GM13977 (cell line): ENCODE measurements at regions not wholly inside any gene's neighbourhood (a gene's known extent, or its start where the extent isn't known, plus 50 kb on each side); places are given as distances from the start of the nearest gene placed in this dataset.

ENCODE experiments used
- DNase-seq: peaks from one replicate; pipeline ENCODE4 v3.0.0; 2012; ENCODE audit warnings: low spot score
- CTCF ChIP-seq: IDR thresholded peaks from 2 replicates; pipeline ENCODE4 v1.5.1; 2012; ENCODE audit warnings: mild to moderate bottlenecking, control low read depth; ENCODE audit not compliant: insufficient read depth; ENCODE audit errors: extremely low read depth, missing control alignments
- in situ Hi-C: fragments of 300-500 bp; cut with MboI; formaldehyde crosslinking; loops from one replicate; pipeline ENCODE4 v1.12.0; 2022; ENCODE audit warnings: low sequenced_read_pairs, low pct_unique_long_range_greater_than_20kb, mixed read lengths, inconsistent platforms; ENCODE audit not compliant: unreplicated experiment

- no peak for TF ChIP-seq CTCF
- in situ Hi-C loops, result no loop called here
- no peak for DNase-seq
Measured at GRCh38 chr9:113695901-113696300, 180.2 kb upstream of the ZNF618 start.

GRCh38 chr9:113701774-113702755 lies 174.0 kb upstream of the ZNF618 start:
- TF ChIP-seq CTCF, result no peak
- no peak for DNase-seq
- in situ Hi-C loops, result no loop called here

- no peak for DNase-seq
Measured at GRCh38 chr9:113705306-113705927, 170.7 kb upstream of the ZNF618 start.

GRCh38 chr9:113705928-113706519 lies 170.1 kb upstream of the ZNF618 start:
- in situ Hi-C loops, result no loop called here
- DNase-seq, result no peak

More at GRCh38 chr9:113705306-113705927, 170.7 kb upstream of the ZNF618 start:
- in situ Hi-C loops, result no loop called here
- TF ChIP-seq CTCF, result no peak

GRCh38 chr9:113707953-113708695 lies 168.0 kb upstream of the ZNF618 start:
- no peak for DNase-seq

More at GRCh38 chr9:113705928-113706519, 170.1 kb upstream of the ZNF618 start:
- TF ChIP-seq CTCF, result no peak

More at GRCh38 chr9:113707953-113708695, 168.0 kb upstream of the ZNF618 start:
- no peak for TF ChIP-seq CTCF
- in situ Hi-C loops, result no loop called here
